Colonic mucosa (tissue), 4 donors: ENCODE measurements at regions not wholly inside any gene's neighbourhood (a gene's known extent, or its start where the extent isn't known, plus 50 kb on each side); places are given as distances from the start of the nearest gene placed in this dataset.

Experiments
- DNase-seq: peaks from one replicate; pipeline ENCODE4 v3.0.0-alpha.2; 2020
- H3K27ac ChIP-seq: fragments of 200-600 bp; one replicate; pipeline ENCODE4 v1.8.0; 2021
- H3K27me3 ChIP-seq: fragments of 200-600 bp; one replicate; pipeline ENCODE4 v1.8.0; 2021
- H3K36me3 ChIP-seq: fragments of 200-600 bp; one replicate; pipeline ENCODE4 v1.8.0; 2021
- H3K4me1 ChIP-seq: fragments of 200-600 bp; one replicate; pipeline ENCODE4 v1.8.0; 2021; ENCODE audit warnings: mild to moderate bottlenecking
- H3K4me3 ChIP-seq: fragments of 200-600 bp; one replicate; pipeline ENCODE4 v1.8.0; 2021
- H3K9ac ChIP-seq, 2 donors: one replicate each; pipeline ENCODE4 v1.7.0; 2013; ENCODE audit warnings: control low read depth in 2 of 2, low read depth in 2 of 2, low read length in 2 of 2
- H3K9me3 ChIP-seq: fragments of 200-600 bp; one replicate; pipeline ENCODE4 v1.8.0; 2021
- CTCF ChIP-seq: fragments of 200-600 bp; IDR thresholded peaks from one replicate; pipeline ENCODE4 v1.8.0; 2022; ENCODE audit warnings: antibody characterized with exemption, mild to moderate bottlenecking
- intact Hi-C: fragments of 100-400 bp; cut with DNase I; formaldehyde crosslinking; loops from one replicate; pipeline ENCODE4 v1.14.1; 2022
- donor health status: healthy.
- donor health status: DM: no; HTN: no; CAD: no.
- donor health status: DM: no; HTN: no; CAD: no.

GRCh38 chr2:128838244-128838643, 519.6 kb upstream of the HS6ST1 start:
- TF ChIP-seq CTCF, result no peak
- intact Hi-C loops, result no loop called here
- H3K27me3 ChIP-seq, result no peaks in the 10 kb centered on the region
- no peak overlapping the region for H3K9ac ChIP-seq
- H3K9me3 ChIP-seq, result no peaks in the 10 kb centered on the region
- no peaks in the 10 kb centered on the region for H3K36me3 ChIP-seq
- H3K4me3 ChIP-seq, result no peak overlapping the region
- no peaks in the 10 kb centered on the region for H3K4me1 ChIP-seq
- H3K27ac ChIP-seq, result no peak overlapping the region
- DNase-seq, result no peak

- no peaks in the 10 kb centered on the region for H3K36me3 ChIP-seq
- no peak overlapping the region for H3K9ac ChIP-seq
- H3K27ac ChIP-seq, result no peak overlapping the region
- intact Hi-C loops, result no loop called here
- DNase-seq, result no peak
- H3K9me3 ChIP-seq, result no peaks in the 10 kb centered on the region
- no peaks in the 10 kb centered on the region for H3K27me3 ChIP-seq
- H3K4me1 ChIP-seq, result no peaks in the 10 kb centered on the region
- H3K4me3 ChIP-seq, result no peak overlapping the region
- no peak for TF ChIP-seq CTCF
Measured at GRCh38 chr2:128841803-128842202, 523.1 kb upstream of the HS6ST1 start.

- Histone ChIP-seq H3K27me3 (no peaks in the 10 kb centered on the region), H3K9ac (no peak overlapping the region), H3K36me3 (no peaks in the 10 kb centered on the region), H3K27ac (no peak overlapping the region), H3K9me3 (no peaks in the 10 kb centered on the region), H3K4me1 (no peaks in the 10 kb centered on the region), H3K4me3 (no peak overlapping the region)
- DNase-seq, result no peak
- intact Hi-C loops, result no loop called here
- TF ChIP-seq CTCF, result no peak
Measured at GRCh38 chr2:128867311-128867710, 548.6 kb upstream of the HS6ST1 start.

GRCh38 chr2:128867936-128868636, 549.4 kb upstream of the HS6ST1 start:
- TF ChIP-seq CTCF, result no peak
- intact Hi-C loops, result no loop called here
- H3K36me3 ChIP-seq, result no peaks in the 10 kb centered on the region
- no peaks in the 10 kb centered on the region for H3K4me1 ChIP-seq
- no peaks in the 10 kb centered on the region for H3K9me3 ChIP-seq
- no peaks in the 10 kb centered on the region for H3K27me3 ChIP-seq
- no peak for DNase-seq
- H3K27ac ChIP-seq, result no peak overlapping the region
- H3K9ac ChIP-seq, result no peak overlapping the region
- no peak overlapping the region for H3K4me3 ChIP-seq

- Histone ChIP-seq H3K36me3 (no peaks in the 10 kb centered on the region), H3K9ac (no peak overlapping the region), H3K4me3 (no peak overlapping the region), H3K27me3 (no peaks in the 10 kb centered on the region), H3K27ac (no peak overlapping the region), H3K9me3 (no peaks in the 10 kb centered on the region), H3K4me1 (no peaks in the 10 kb centered on the region)
- no peak for DNase-seq
- intact Hi-C loops, result no loop called here
- TF ChIP-seq CTCF, result no peak
Measured at GRCh38 chr2:128868686-128869551, 550.3 kb upstream of the HS6ST1 start.
